GM12878 (cell line): ENCODE measurements at regions not wholly inside any gene's neighbourhood (a gene's known extent, or its start where the extent isn't known, plus 50 kb on each side); places are given as distances from the start of the nearest gene placed in this dataset.

Source experiments
- ATAC-seq: fragments of 200-7000 bp; cut with Tn5 transposase; 3 replicates; pipeline ENCODE4 v1.9.1; 2020; ENCODE audit warnings: mild to moderate bottlenecking, moderate library complexity
- BruUV-seq: library from RNA; stranded (reverse); fragments of 400-500 nt; replicated peaks from 2 replicates; lab custom pipeline; 2021; lab: Mats Ljungman, UMichigan
- CTCF ChIA-PET: fragments of 300-600 bp; sonication (Branson Sonifier 250); formaldehyde crosslinking; extraction: SDS; loops from one replicate; lab custom pipeline; 2021; ENCODE audit warnings: inconsistent platforms; lab: Yijun Ruan, JAX
- POLR2A ChIA-PET: fragments of 350-600 bp; formaldehyde crosslinking; extraction: SDS; loops from one replicate; lab custom pipeline; 2021; ENCODE audit warnings: inconsistent platforms; lab: Charles Lee
- RAD21 ChIA-PET: fragments of 300-600 bp; sonication (Branson Sonifier 250); formaldehyde crosslinking; loops from one replicate; lab custom pipeline; 2023; ENCODE audit warnings: antibody characterized with exemption; ENCODE audit not compliant: unreplicated experiment; lab: Charles Lee
- SMC1A ChIA-PET: fragments of 300-600 bp; sonication (Branson Sonifier 250); formaldehyde crosslinking; loops from one replicate; lab custom pipeline; 2023; ENCODE audit not compliant: unreplicated experiment, uncharacterized antibody; lab: Charles Lee
- DNase-seq: peaks from one replicate; pipeline ENCODE4 v3.0.0-alpha.2; 2011; ENCODE audit warnings: low read depth, low spot score
- FAIRE-seq: peaks from 3 replicates; lab custom pipeline; 2011; peaks lifted over from hg19 to GRCh38; lab: Jason Lieb, UNC
- H2AFZ ChIP-seq: 2 replicates; pipeline ENCODE4 v1.6.0; 2011; ENCODE audit warnings: low read depth, low read length, control low read depth; ENCODE audit not compliant: control insufficient read depth
- H3K27ac ChIP-seq: 2 replicates; pipeline ENCODE4 v1.5.1; 2011; ENCODE audit warnings: control low read depth; ENCODE audit not compliant: control insufficient read depth, insufficient read depth
- H3K27me3 ChIP-seq, 2 experiments: replicated peaks in 1 of 2; 2 replicates each; pipeline versions ENCODE4 v1.6.0 to v1.6.1; 2011; ENCODE audit warnings: low read length in 1 of 2; ENCODE audit not compliant: control insufficient read depth in 2 of 2, insufficient read depth in 2 of 2
- H3K36me3 ChIP-seq, 2 experiments: 2 replicates each; pipeline ENCODE4 v1.5.1; 2011; ENCODE audit warnings: low read length in 1 of 2; ENCODE audit not compliant: control insufficient read depth in 2 of 2, insufficient read depth in 2 of 2
- H3K4me1 ChIP-seq: 2 replicates; pipeline ENCODE4 v1.6.1; 2011; ENCODE audit warnings: mild to moderate bottlenecking, low read length, moderate library complexity, mixed read lengths; ENCODE audit not compliant: control insufficient read depth, insufficient read depth
- H3K4me2 ChIP-seq: 2 replicates; pipeline ENCODE4 v1.6.0; 2011; ENCODE audit warnings: control low read depth; ENCODE audit not compliant: control insufficient read depth, insufficient read depth
- H3K4me3 ChIP-seq: fragments of 200-600 bp; sonication (generic); 2 replicates; pipeline ENCODE4 v1.5.1; 2016
- H3K79me2 ChIP-seq: 2 replicates; pipeline ENCODE4 v1.6.0; 2011; ENCODE audit warnings: low read length; ENCODE audit not compliant: control insufficient read depth, insufficient read depth
- H3K9ac ChIP-seq: 2 replicates; pipeline ENCODE4 v1.8.0; 2011; ENCODE audit warnings: low read length, control low read depth, mixed read lengths; ENCODE audit not compliant: control insufficient read depth, insufficient read depth
- H3K9me3 ChIP-seq: replicated peaks from 3 replicates; pipeline ENCODE4 v1.5.1; 2011; ENCODE audit warnings: mild to moderate bottlenecking, low read length; ENCODE audit not compliant: control insufficient read depth, insufficient read depth
- H4K20me1 ChIP-seq: 2 replicates; pipeline ENCODE4 v1.6.0; 2011; ENCODE audit not compliant: control insufficient read depth, insufficient read depth
- ASH2L ChIP-seq: fragments of 300-600, 200-600 bp; sonication (generic); IDR thresholded peaks from 2 replicates; pipeline ENCODE4 v1.6.1; 2017; ENCODE audit warnings: low read depth, mild to moderate bottlenecking, borderline replicate concordance
- DPF2 ChIP-seq: fragments of 450-650 bp; IDR thresholded peaks from 2 replicates; pipeline ENCODE4 v1.6.1; 2017; ENCODE audit warnings: mild to moderate bottlenecking
- E2F4 ChIP-seq: IDR thresholded peaks from 2 replicates; pipeline ENCODE4 v1.6.1; 2012; ENCODE audit warnings: low read depth, low read length, improper control_type of control experiment
- EP300 ChIP-seq, 2 experiments: fragments of 150-350 bp in 1 of 2; IDR thresholded peaks; 2 replicates each; pipeline ENCODE4 v1.6.1; 2011 to 2012; ENCODE audit warnings: low read depth in 2 of 2, low read length in 2 of 2, borderline replicate concordance in 1 of 2, improper control_type of control experiment in 1 of 2, inconsistent platforms in 1 of 2; ENCODE audit not compliant: control insufficient read depth in 1 of 2
- ETV6 ChIP-seq, 2 experiments: fragments of 450-650 bp in 1 of 2; IDR thresholded peaks in 1 of 2; conservative IDR thresholded peaks in 1 of 2; 2 replicates each; pipeline ENCODE4 v1.6.1; 2014; ENCODE audit warnings: antibody characterized with exemption in 1 of 2, borderline replicate concordance in 1 of 2, low read depth in 1 of 2, mild to moderate bottlenecking in 1 of 2, moderate library complexity in 1 of 2
- EZH2 ChIP-seq: IDR thresholded peaks from 2 replicates; pipeline ENCODE4 v1.6.1; 2012; ENCODE audit warnings: low read depth, mild to moderate bottlenecking, control low read depth, inconsistent platforms, low read length, borderline replicate concordance; ENCODE audit not compliant: control insufficient read depth
- HDAC2 ChIP-seq: fragments of 200-600 bp; sonication (generic); IDR thresholded peaks from 2 replicates; pipeline ENCODE4 v1.6.1; 2017
- NFYB ChIP-seq: IDR thresholded peaks from 2 replicates; pipeline ENCODE4 v1.6.1; 2011; ENCODE audit warnings: low read depth, mild to moderate bottlenecking, low read length, improper control_type of control experiment, moderate library complexity; ENCODE audit not compliant: insufficient read depth
- PKNOX1 ChIP-seq: fragments of 450-650 bp; IDR thresholded peaks from 2 replicates; pipeline ENCODE4 v1.6.1; 2016; ENCODE audit warnings: mild to moderate bottlenecking
- TCF3 ChIP-seq: IDR thresholded peaks from 2 replicates; pipeline ENCODE4 v1.6.1; 2012; ENCODE audit warnings: low read depth, mild to moderate bottlenecking, low read length, borderline replicate concordance; ENCODE audit not compliant: insufficient read depth
- WGBS: methylation state at CpG from one replicate; pipeline ENCODE4 v1.1.6; 2016; ENCODE audit warnings: low lambda C conversion rate; ENCODE audit not compliant: insufficient replicate concordance, insufficient coverage; ENCODE audit errors: missing lambda C conversion rate; 5-methylcytosine and 5-hydroxymethylcytosine counted together
- in situ Hi-C: fragments of 300-500 bp; cut with MboI; formaldehyde crosslinking; loops from 9 replicates; pipeline ENCODE4 v1.14.3; 2018; ENCODE audit warnings: mixed read lengths
- intact Hi-C: fragments of 100-400 bp; cut with micrococcal nuclease; formaldehyde crosslinking; loops from one replicate; pipeline ENCODE4 v1.14.2; 2022; ENCODE audit not compliant: unreplicated experiment

- TF ChIP-seq HDAC2, result no peak
These were observed 130.5 kb upstream of the PRSS1 start (continued) for GRCh38 chr7:142618655-142619351.

- Histone ChIP-seq H3K27me3 (peaks cover 0 to 3% of the 10 kb centered on the region in 2 experiments; a peak in 1 of 4 replicates), H3K4me1 (no peaks in the 10 kb centered on the region), H3K36me3 (no peaks in the 10 kb centered on the region), H3K4me2 (no peak overlapping the region), H3K9me3 (no peaks in the 10 kb centered on the region), H3K9ac (no peak overlapping the region), H2AFZ (no peak overlapping the region), H4K20me1 (no peaks in the 10 kb centered on the region; the same call in 1 of the 2 replicates), H3K27ac (no peak overlapping the region), H3K79me2 (no peaks in the 10 kb centered on the region), H3K4me3 (no peak overlapping the region)
- BruUV-seq, result no TSS peak
- ATAC-seq (no peak), DNase-seq (no peak), FAIRE-seq (no peak)
- ChIA-PET RAD21 (no interaction called here), SMC1A (no interaction called here), POLR2A (no interaction called here), CTCF (no interaction called here)
- in situ Hi-C loops (no loop called here), intact Hi-C loops (no loop called here)
- TF ChIP-seq ASH2L, result no peak
- TF ChIP-seq NFYB, result no peak
- TF ChIP-seq TCF3, result no peak
- no peak for TF ChIP-seq DPF2
- 42% methylated on average over 2 of the region's 2 CpGs for WGBS
These were observed 132.4 kb upstream of the PRSS1 start for GRCh38 chr7:142616842-142617241.

- Histone ChIP-seq H3K4me2 (no peak overlapping the region), H4K20me1 (no peaks in the 10 kb centered on the region), H3K27ac (no peak overlapping the region), H3K27me3 (peaks cover 0 to 3% of the 10 kb centered on the region in 2 experiments; a peak in 1 of 4 replicates), H2AFZ (no peak overlapping the region), H3K4me1 (no peaks in the 10 kb centered on the region), H3K9me3 (no peaks in the 10 kb centered on the region), H3K4me3 (no peak overlapping the region), H3K36me3 (no peaks in the 10 kb centered on the region), H3K9ac (no peak overlapping the region), H3K79me2 (no peaks in the 10 kb centered on the region)
- ChIA-PET CTCF (interaction anchor here (1.0 to 1.9 kb wide), 4 partner anchors 9 to 81 kb away, joined by 3 to 8 read pairs (median 4); no protein-coding TSS in a partner anchor), RAD21 (no interaction called here), POLR2A (no interaction called here), SMC1A (no interaction called here)
- no TSS peak for BruUV-seq
- in situ Hi-C loops (no loop called here), intact Hi-C loops (no loop called here)
- DNase-seq (no peak), ATAC-seq (no peak), FAIRE-seq (no peak)
- WGBS, result 36% methylated on average over 11 of the region's 11 CpGs
- TF ChIP-seq ETV6 (conservative IDR thresholded peaks at IDR 0.05 in 1 of 2, IDR thresholded peaks at IDR 0.05 in 1 of 2; ENCODE audit: borderline replicate concordance in 1 of 2, low read depth in 1 of 2) (no peak), EP300 (IDR thresholded peaks at IDR 0.05; ENCODE audit: borderline replicate concordance in 1 of 2, control insufficient read depth in 1 of 2, low read depth in 2 of 2, low read length in 2 of 2) (no peak), E2F4 (no peak), EZH2 (no peak), PKNOX1 (no peak)
These were observed 133.1 kb upstream of the PRSS1 start for GRCh38 chr7:142616121-142616643.
